ENCODE measurements at regions not wholly inside any gene's neighbourhood (a gene's known extent, or its start where the extent isn't known, plus 50 kb on each side); places are given as distances from the start of the nearest gene placed in this dataset.

DNA sequence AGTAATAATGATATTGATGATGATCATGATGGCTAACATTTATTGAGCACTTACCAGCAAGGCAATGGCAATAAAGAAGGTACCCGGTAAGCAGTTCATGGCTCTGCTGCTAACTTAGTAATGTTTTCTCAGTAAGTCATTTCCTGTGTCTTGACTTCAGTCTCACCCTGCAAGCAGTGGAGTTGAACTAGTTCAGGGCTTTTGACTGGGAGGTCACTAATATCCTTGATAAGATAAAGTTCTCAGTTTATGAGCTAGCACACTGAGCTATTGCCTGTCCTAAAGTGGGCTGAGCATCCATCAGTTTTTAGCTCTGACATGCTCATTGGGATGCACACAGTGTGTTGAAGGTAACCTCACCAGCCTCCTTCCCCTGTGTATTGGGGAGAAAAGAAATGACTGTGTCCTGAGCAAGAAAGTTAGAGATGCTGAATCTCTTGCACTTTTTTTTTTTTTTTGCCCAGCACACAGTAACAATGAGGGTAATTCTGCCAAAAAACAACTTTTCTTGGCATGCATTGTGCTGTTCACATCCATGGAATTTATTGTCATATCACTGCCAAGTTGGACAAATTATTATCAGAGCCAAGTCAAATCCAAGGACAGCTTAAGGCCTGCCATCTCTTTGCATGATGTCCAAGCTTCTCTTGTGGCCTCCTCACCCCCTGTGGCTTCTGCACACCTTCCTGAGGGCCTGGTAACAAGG lies 55.5 kb upstream of the GADD45A start:
- Histone ChIP-seq H3K18ac (ENCODE audit: extremely low read depth, low read length) (no peak overlapping the region), H3K36me3 (ENCODE audit: control insufficient read depth in 2 of 4, insufficient read depth in 4 of 4, low read length in 3 of 4) (no peaks in the 10 kb centered on the region), H4K8ac (ENCODE audit: extremely low read depth, insufficient read depth, low read length) (no peak overlapping the region), H2BK15ac (ENCODE audit: low read length) (no peak overlapping the region), H3K56ac (replicated peaks; ENCODE audit: insufficient read length, low read depth, low read length) (no peak overlapping the region), H3K79me2 (ENCODE audit: control insufficient read depth in 1 of 2, insufficient read depth in 2 of 2, low read length in 2 of 2) (no peaks in the 10 kb centered on the region), H3K27me3 (replicated peaks in 1 of 4; ENCODE audit: control insufficient read depth in 3 of 4, extremely low read depth in 1 of 4, insufficient read depth in 3 of 4, low read length in 3 of 4) (no peaks in the 10 kb centered on the region), H2BK20ac (ENCODE audit: low read length) (no peak overlapping the region), H3K4ac (replicated peaks; ENCODE audit: insufficient read length, low read depth, low read length) (no peak overlapping the region), H3K9ac (replicated peaks in 1 of 4; ENCODE audit: extremely low read depth in 1 of 4, low read depth in 3 of 4, low read length in 3 of 4) (no peak overlapping the region), H3K4me1 (replicated peaks in 1 of 4; ENCODE audit: control insufficient read depth in 3 of 4, insufficient read depth in 4 of 4, low read length in 3 of 4) (no peaks in the 10 kb centered on the region), H3K79me1 (ENCODE audit: low read depth, low read length) (no peaks in the 10 kb centered on the region), H2AK5ac (ENCODE audit: low read depth, low read length) (no peak overlapping the region), H3K27ac (ENCODE audit: low read depth, low read length) (no peak overlapping the region), H2AFZ (ENCODE audit: low read length) (no peak overlapping the region), H3K4me2 (ENCODE audit: insufficient read depth in 1 of 2, low read depth in 2 of 2, low read length in 2 of 2) (no peak overlapping the region), H2BK5ac (ENCODE audit: low read depth, low read length) (no peak overlapping the region), H3K23ac (ENCODE audit: insufficient read length) (no peak overlapping the region), H3K14ac (ENCODE audit: insufficient read length) (no peak overlapping the region), H2BK12ac (ENCODE audit: low read depth, low read length) (no peak overlapping the region), H3K23me2 (ENCODE audit: low read depth, low read length) (no peaks in the 10 kb centered on the region), H4K20me1 (replicated peaks in 1 of 2; ENCODE audit: control insufficient read depth in 1 of 2, insufficient read depth in 2 of 2, low read length in 2 of 2) (peaks cover 0 to 2% of the 10 kb centered on the region in 2 experiments), H3K9me3 (ENCODE audit: insufficient read depth in 2 of 2, low read depth in 1 of 2, low read length in 1 of 2) (no peaks in the 10 kb centered on the region), H2BK120ac (replicated peaks; ENCODE audit: low read depth, low read length) (no peak overlapping the region), H4K5ac (ENCODE audit: insufficient read length, low read depth, low read length) (no peak overlapping the region), H3K4me3 (ENCODE audit: extremely low read depth in 1 of 4, insufficient read depth in 2 of 4, low read depth in 3 of 4, low read length in 4 of 4) (no peak overlapping the region), H4K91ac (replicated peaks; ENCODE audit: insufficient read length, low read length) (no peak overlapping the region)
- no peak for DNase-seq (ENCODE audit: low read depth in 1 of 2, low spot score in 2 of 2)
- TF ChIP-seq YY1 (IDR thresholded peaks at IDR 0.05; ENCODE audit: low read depth, low read length) (no peak), HDAC6 (IDR thresholded peaks at IDR 0.05; ENCODE audit: low read depth, low read length) (no peak), BRCA1 (IDR thresholded peaks at IDR 0.05; ENCODE audit: low read depth, low read length) (no peak), SAP30 (IDR thresholded peaks at IDR 0.05; ENCODE audit: insufficient read depth, insufficient replicate concordance, low read length) (no peak), CTCF (IDR thresholded peaks at IDR 0.05; ENCODE audit: control extremely low read depth in 1 of 3, insufficient read depth in 1 of 3, low read depth in 1 of 3, low read length in 3 of 3) (no peak), NANOG (IDR thresholded peaks at IDR 0.05; ENCODE audit: insufficient read depth, low read depth, low read length, poor library complexity, severe bottlenecking) (no peak), SIRT6 (IDR thresholded peaks at IDR 0.05; ENCODE audit: low read length) (no peak)
- TF ChIP-seq, protein P1, sequence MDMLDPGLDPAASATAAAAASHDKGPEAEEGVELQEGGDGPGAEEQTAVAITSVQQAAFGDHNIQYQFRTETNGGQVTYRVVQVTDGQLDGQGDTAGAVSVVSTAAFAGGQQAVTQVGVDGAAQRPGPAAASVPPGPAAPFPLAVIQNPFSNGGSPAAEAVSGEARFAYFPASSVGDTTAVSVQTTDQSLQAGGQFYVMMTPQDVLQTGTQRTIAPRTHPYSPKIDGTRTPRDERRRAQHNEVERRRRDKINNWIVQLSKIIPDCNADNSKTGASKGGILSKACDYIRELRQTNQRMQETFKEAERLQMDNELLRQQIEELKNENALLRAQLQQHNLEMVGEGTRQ (IDR thresholded peaks at IDR 0.05; ENCODE audit: low read length) = no peak
- POLR2A ChIA-PET (ENCODE audit: partially characterized antibody) = no interaction called here
- CTCF ChIA-PET (ENCODE audit: partially characterized antibody) = interaction anchor here (0.8 to 1.5 kb wide), 6 partner anchors 10 to 136 kb away, joined by 3 to 8 read pairs (median 4); no protein-coding TSS in a partner anchor
- 92% methylated on average over 1 of the region's 1 CpG; no CpG with 5 or more reads in 1 of the 2 experiments for WGBS, 2 experiments (ENCODE audit: extremely low coverage in 1 of 2, insufficient coverage in 1 of 2, insufficient read length in 1 of 2, insufficient replicate concordance in 2 of 2, low coverage in 1 of 2, low lambda C conversion rate in 2 of 2, missing lambda C conversion rate in 1 of 2)
- FAIRE-seq = no peak

Measured in H1 (cell line).